GM12891 (cell line): ENCODE measurements at regions not wholly inside any gene's neighbourhood (a gene's known extent, or its start where the extent isn't known, plus 50 kb on each side); places are given as distances from the start of the nearest gene placed in this dataset.

Experiments used
- POLR2A ChIP-seq: IDR thresholded peaks from 2 replicates; pipeline ENCODE4 v1.6.1; 2011; ENCODE audit warnings: low read depth, low read length, control low read depth
- POLR2AphosphoS5 ChIP-seq: IDR thresholded peaks from 2 replicates; pipeline ENCODE4 v1.6.1; 2011; ENCODE audit warnings: low read depth, low read length, control low read depth
- POU2F2 ChIP-seq: IDR thresholded peaks from 2 replicates; pipeline ENCODE4 v1.6.1; 2011; ENCODE audit warnings: low read depth, mild to moderate bottlenecking, control low read depth, low read length, moderate library complexity
- SPI1 ChIP-seq: IDR thresholded peaks from 2 replicates; pipeline ENCODE4 v1.6.1; 2011; ENCODE audit warnings: low read depth, low read length, control low read depth
- TAF1 ChIP-seq: IDR thresholded peaks from 2 replicates; pipeline ENCODE4 v1.6.1; 2011; ENCODE audit warnings: low read depth, low read length, control low read depth

GRCh38 chr9:107991581-107991980 lies 502.0 kb upstream of the KLF4 start:
- TF ChIP-seq POLR2AphosphoS5 (no peak), POLR2A (no peak), POU2F2 (no peak), SPI1 (no peak), TAF1 (no peak)
